ENCODE measurements at regions not wholly inside any gene's neighbourhood (a gene's known extent, or its start where the extent isn't known, plus 50 kb on each side); places are given as distances from the start of the nearest gene placed in this dataset.
A peak's percentile ranks its signal among the peaks of the same experiment; 100 is the strongest.

DNA sequence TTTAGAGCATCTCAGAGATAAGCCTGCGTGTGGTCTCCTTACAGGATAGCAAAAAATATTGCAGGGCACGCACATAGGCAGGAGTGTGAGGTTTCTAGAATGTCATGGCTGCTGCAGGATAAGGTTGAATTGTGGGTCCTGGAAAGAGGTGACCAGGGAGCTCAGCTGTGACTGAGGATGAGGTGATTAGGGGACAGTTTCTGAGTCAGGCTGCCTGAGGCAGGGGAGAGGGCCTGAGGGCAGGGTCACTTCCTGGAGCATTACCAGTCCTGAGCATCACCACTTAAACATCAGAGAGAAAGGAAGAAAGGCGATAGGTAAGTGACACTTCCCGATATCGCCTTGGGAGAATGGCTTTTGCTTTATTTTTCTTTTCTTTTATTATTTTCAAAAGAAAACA, 813.8 kb downstream of the TUSC7 start:
- FAIRE-seq (no peak), DNase-seq (ENCODE audit: extremely low spot score, insufficient read length, low read depth) (no peak)

DNA sequence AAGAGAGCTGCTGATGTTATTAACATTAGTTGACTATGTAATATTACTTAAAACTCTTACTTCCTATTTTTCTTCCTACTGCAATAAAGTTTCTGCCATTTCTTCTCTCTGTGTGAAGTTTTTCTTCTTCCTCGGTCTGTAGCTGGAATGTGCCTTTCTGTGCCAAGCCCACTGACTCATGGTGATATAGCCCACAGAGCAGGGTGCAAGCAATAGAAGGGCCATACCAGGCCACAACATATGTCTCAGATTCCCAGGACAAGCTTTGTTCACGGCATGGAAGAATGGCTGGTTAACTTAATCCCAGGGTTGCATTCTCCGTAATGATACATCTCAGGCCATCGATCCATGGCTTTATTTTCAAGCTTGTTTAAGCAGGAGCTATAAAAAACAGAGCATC, 815.3 kb downstream of the TUSC7 start:
- DNase-seq (ENCODE audit: extremely low spot score, insufficient read length, low read depth) (no peak), FAIRE-seq (no peak)

GRCh38 chr3:117526470-117527079, 817.0 kb downstream of the TUSC7 start:
- DNase-seq (ENCODE audit: extremely low spot score, insufficient read length, low read depth) (peak; percentile 1), FAIRE-seq (no peak)

DNA sequence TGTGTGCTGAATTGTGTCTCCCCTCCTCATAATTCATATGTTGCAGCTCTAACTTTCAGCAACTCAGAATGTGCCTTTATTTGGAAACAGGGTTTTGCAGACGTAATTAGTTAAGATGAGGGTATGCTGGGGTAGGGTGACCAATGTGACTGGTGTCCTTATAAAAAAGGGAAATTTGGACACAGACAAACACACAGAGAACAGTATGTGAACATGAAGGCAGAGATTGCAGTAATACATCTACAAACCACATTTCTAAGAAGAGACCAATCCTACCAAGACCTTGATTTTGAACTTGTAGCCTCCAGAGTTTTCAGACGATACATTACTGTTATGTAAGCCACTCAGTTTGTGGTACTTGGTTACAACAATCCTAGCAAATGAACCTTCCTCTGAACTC, 817.8 kb downstream of the TUSC7 start:
- FAIRE-seq, result no peak
- DNase-seq (ENCODE audit: extremely low spot score, insufficient read length, low read depth), result no peak

- no peak for DNase-seq (ENCODE audit: extremely low spot score, insufficient read length, low read depth)
- no peak for FAIRE-seq
These were observed 819.1 kb downstream of the TUSC7 start for GRCh38 chr3:117528688-117529087.

GRCh38 chr3:117531078-117531767, 821.6 kb downstream of the TUSC7 start:
- no peak for FAIRE-seq

DNA sequence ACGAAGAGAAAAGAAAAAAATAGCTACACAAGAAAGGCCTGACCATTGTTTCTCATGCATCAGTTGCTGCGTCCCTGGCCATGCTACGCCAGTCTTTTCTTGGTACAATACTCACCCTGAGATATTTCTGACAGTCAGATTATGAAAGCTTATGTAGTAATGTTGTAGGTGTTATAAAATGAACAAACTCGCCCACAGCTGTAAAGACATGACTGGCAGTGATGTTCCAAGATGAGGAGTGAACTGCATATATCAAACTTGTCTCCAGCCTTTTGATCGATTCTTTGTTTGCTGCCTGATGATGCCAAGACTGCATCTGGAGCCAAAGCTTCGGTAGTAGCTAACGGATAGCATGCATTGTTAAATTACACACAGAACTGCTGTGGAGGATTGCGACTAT, 822.7 kb downstream of the TUSC7 start:
- no peak for FAIRE-seq
- DNase-seq (ENCODE audit: extremely low spot score, insufficient read length, low read depth), result no peak

More at GRCh38 chr3:117531078-117531767, 821.6 kb downstream of the TUSC7 start:
- no peak for DNase-seq (ENCODE audit: extremely low spot score, insufficient read length, low read depth)

DNA sequence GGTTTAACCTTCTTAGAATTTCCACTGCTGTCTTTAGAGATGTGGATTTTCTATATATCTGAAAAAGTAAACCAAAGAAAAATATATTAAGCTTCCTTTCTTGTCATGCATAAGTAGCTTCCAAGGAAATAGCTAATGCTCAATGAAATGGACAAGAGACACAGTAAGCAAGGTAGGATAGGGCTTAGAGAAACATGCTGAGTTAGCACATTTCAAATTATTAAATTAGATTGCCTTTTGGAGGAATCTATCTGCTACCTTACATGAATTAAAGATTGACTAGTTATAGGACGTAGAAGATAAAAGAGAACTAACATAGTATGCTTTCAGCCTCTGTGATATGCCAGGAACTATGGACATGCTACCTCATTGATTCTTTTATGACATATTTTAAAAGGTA, 824.6 kb downstream of the TUSC7 start:
- FAIRE-seq, result no peak
- no peak for DNase-seq (ENCODE audit: extremely low spot score, insufficient read length, low read depth)

- FAIRE-seq (no peak), DNase-seq (ENCODE audit: extremely low spot score, insufficient read length, low read depth) (no peak)
These were observed 826.4 kb downstream of the TUSC7 start for GRCh38 chr3:117536006-117536405.

- FAIRE-seq, result no peak
- no peak for DNase-seq (ENCODE audit: extremely low spot score, insufficient read length, low read depth)
These were observed 828.4 kb downstream of the TUSC7 start for GRCh38 chr3:117537949-117538348.

DNA sequence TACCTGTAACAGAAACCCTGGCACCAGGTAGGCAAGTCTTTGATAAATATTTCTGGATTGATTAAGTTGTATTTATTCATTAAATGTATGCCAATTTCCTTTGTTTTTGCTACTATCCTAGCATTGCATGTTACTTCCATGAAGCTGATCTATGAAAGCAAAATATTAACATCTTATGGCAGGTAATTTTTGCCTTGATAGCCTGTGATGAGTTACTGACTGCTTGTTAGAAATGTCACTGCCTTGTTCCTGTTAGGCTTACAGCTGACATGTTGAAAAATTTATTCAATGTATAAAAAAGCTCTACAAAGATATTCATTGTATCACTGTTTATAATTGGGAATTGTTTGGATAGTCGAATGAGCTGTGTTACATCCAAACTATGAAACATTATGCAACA, 830.1 kb downstream of the TUSC7 start:
- FAIRE-seq (no peak), DNase-seq (ENCODE audit: extremely low spot score, insufficient read length, low read depth) (no peak)

GRCh38 chr3:117540597-117540996, 831.0 kb downstream of the TUSC7 start:
- no peak for FAIRE-seq

GRCh38 chr3:117541721-117542120, 832.1 kb downstream of the TUSC7 start:
- no peak for DNase-seq (ENCODE audit: extremely low spot score, insufficient read length, low read depth)
- no peak for FAIRE-seq

More at GRCh38 chr3:117540597-117540996, 831.0 kb downstream of the TUSC7 start:
- no peak for DNase-seq (ENCODE audit: extremely low spot score, insufficient read length, low read depth)

GRCh38 chr3:117543521-117543920, 833.9 kb downstream of the TUSC7 start:
- no peak for DNase-seq (ENCODE audit: extremely low spot score, insufficient read length, low read depth)
- FAIRE-seq, result no peak

DNA sequence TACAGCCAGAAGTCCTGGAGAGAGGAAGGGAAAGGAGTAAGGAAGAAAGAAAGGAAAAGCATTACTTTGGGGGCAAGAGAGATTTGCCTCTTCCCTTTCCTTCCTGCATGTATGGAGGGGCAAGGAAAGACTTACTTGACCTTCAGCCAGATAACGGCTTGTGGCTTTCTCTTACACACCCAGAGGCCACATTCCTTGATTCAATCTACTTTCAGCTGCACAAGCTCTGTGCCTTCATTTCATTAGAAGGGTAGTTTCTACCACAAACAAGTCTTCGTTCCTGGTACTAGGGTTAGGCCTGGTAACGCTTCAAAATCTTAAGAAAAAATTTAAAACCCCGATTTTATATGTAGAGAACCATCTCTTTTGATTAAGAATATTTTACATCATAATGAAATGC, 835.9 kb downstream of the TUSC7 start:
- no peak for FAIRE-seq
- no peak for DNase-seq (ENCODE audit: extremely low spot score, insufficient read length, low read depth)

GRCh38 chr3:117547956-117548550, 838.5 kb downstream of the TUSC7 start:
- DNase-seq (ENCODE audit: extremely low spot score, insufficient read length, low read depth), result no peak

GRCh38 chr3:117548600-117548999, 839.0 kb downstream of the TUSC7 start:
- no peak for FAIRE-seq
- no peak for DNase-seq (ENCODE audit: extremely low spot score, insufficient read length, low read depth)

More at GRCh38 chr3:117547956-117548550, 838.5 kb downstream of the TUSC7 start:
- no peak for FAIRE-seq

GRCh38 chr3:117549716-117550115, 840.1 kb downstream of the TUSC7 start:
- DNase-seq (ENCODE audit: extremely low spot score, insufficient read length, low read depth) (no peak), FAIRE-seq (no peak)

DNA sequence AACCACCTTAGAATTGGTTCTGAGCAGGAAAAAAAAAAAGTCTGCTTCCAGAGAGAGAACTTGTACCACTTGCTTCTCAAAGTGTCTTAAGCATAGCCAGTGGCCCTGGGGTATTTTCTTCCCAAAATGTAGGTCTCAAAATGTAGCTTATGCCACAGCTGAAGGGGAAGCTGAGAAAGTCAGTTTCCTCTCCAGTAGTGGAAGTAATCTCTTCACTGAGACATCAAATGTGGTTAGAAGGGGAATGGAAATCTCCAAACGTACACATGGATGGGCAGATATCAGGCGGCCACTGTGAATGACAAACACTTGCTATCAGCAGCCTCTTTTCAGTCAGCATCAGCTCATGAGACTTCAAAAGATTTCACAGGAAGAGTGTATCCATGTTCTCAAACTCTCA, 841.2 kb downstream of the TUSC7 start:
- FAIRE-seq (no peak), DNase-seq (ENCODE audit: extremely low spot score, insufficient read length, low read depth) (no peak)

DNA sequence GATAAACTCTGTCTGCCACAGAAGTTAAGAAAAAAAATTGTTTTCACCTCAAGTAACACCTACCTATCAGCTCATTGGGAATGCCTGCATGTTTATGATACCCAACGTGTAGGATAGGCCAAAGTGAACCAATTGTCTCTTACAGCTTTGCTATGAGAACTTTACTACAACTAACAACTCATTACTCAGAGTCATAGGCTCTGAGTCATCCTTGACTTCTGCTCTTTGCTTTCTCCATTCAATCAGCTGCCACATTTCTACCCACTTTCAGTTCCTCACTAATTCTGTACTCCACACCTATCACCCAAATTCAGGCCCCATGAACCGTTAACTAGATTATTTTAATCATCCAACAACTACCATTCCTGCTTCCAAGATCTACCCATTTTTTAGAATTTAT, 843.9 kb downstream of the TUSC7 start:
- DNase-seq (ENCODE audit: extremely low spot score, insufficient read length, low read depth) (peak; percentile 1), FAIRE-seq (no peak)

DNA sequence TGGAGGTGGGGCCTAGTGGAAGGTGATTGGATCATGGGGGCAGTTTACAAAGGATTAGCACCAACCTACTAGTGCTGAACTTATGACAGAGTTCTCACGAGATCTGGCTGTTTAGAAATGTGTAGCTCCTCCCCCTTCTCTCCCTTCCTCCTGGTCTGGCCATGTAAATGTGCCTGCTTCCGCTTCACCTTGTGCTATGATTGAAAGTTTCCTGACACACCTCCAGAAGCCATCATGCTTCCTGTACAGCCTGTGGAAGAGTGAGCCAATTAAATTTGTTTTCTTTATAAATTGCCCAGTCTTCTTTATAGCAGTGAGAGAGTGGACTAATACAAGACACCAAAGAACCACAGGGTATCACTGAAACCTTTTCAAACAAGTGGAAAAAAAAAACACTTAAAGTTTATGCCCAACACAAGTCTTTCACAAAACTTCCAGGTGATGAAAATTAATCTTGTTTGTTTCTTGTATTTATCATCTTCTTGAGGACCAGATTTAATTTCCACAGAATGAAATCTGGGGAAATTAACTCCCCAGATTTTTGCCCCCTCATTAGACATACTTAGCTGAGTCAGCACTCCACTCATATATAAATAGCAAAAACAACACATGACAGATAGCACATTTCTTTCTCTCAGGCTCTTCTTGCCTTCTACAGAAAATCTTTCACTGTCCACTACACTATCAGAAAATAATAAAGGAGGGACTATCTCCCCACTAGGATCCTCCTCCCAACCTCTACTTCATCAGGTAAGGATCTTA, 847.2 kb downstream of the TUSC7 start:
- FAIRE-seq (no peak), DNase-seq (ENCODE audit: extremely low spot score, insufficient read length, low read depth) (no peak)
